HepG2 (cell line): ENCODE measurements at regions not wholly inside any gene's neighbourhood (a gene's known extent, or its start where the extent isn't known, plus 50 kb on each side); places are given as distances from the start of the nearest gene placed in this dataset.

Experiments used
- ATAD3A ChIP-seq: sonication (generic); formaldehyde crosslinking; IDR thresholded peaks from 2 replicates; pipeline ENCODE4 v1.4.0; 2020; ENCODE audit warnings: missing genetic modification reagents
- BCLAF1 ChIP-seq: fragments of 450-650 bp; IDR thresholded peaks from 2 replicates; pipeline ENCODE4 v1.6.1; 2017; ENCODE audit warnings: mild to moderate bottlenecking
- DMAP1 ChIP-seq: IDR thresholded peaks from 2 replicates; pipeline ENCODE4 v1.6.1; 2016
- ELF3 ChIP-seq: IDR thresholded peaks from 2 replicates; pipeline ENCODE4 v1.6.1; 2016; ENCODE audit warnings: missing genetic modification reagents, missing compliant biosample characterization
- ELF4 ChIP-seq: sonication (generic); formaldehyde crosslinking; IDR thresholded peaks from 2 replicates; pipeline ENCODE4 v1.5.0; 2020; ENCODE audit warnings: missing genetic modification reagents, mild to moderate bottlenecking, moderate library complexity, borderline replicate concordance
- GMEB1 ChIP-seq: sonication (generic); formaldehyde crosslinking; IDR thresholded peaks from 2 replicates; pipeline ENCODE4 v1.5.1; 2020; ENCODE audit warnings: missing genetic modification reagents, mild to moderate bottlenecking, borderline replicate concordance
- GPBP1L1 ChIP-seq: sonication (generic); formaldehyde crosslinking; IDR thresholded peaks from 2 replicates; pipeline ENCODE4 v1.5.0; 2020; ENCODE audit warnings: mild to moderate bottlenecking, missing genetic modification reagents
- HDAC6 ChIP-seq: fragments of 200-600 bp; sonication (generic); IDR thresholded peaks from 2 replicates; pipeline ENCODE4 v1.7.0; 2017; ENCODE audit warnings: mild to moderate bottlenecking, antibody characterized with exemption, low read length, low read depth
- HNF4A ChIP-seq: sonication (generic); formaldehyde crosslinking; IDR thresholded peaks from 2 replicates; pipeline ENCODE4 v1.4.0; 2020; ENCODE audit warnings: missing genetic modification reagents
- HNRNPK ChIP-seq: fragments of 200-400 bp; formaldehyde crosslinking; IDR thresholded peaks from 2 replicates; pipeline ENCODE4 v1.6.1; 2018; ENCODE audit warnings: low read length, low read depth, moderate library complexity, mild to moderate bottlenecking; ENCODE audit not compliant: poor library complexity, severe bottlenecking
- HOXA7 ChIP-seq: sonication (generic); formaldehyde crosslinking; IDR thresholded peaks from 2 replicates; pipeline ENCODE4 v1.8.1; 2022; ENCODE audit warnings: mild to moderate bottlenecking, missing genetic modification reagents, moderate library complexity
- KLF6 ChIP-seq: IDR thresholded peaks from 2 replicates; pipeline ENCODE4 v1.8.0; 2016; ENCODE audit warnings: missing biosample characterization, missing genetic modification reagents
- LCORL ChIP-seq, 2 experiments: fragments of 450-650 bp in 1 of 2; sonication (generic) in 1 of 2; formaldehyde crosslinking in 1 of 2; IDR thresholded peaks; 2 replicates each; pipeline versions ENCODE4 v1.5.0 to v1.6.1; 2017 to 2020; ENCODE audit warnings: antibody characterized with exemption in 1 of 2, missing genetic modification reagents in 1 of 2
- MEIS2 ChIP-seq: sonication (generic); formaldehyde crosslinking; IDR thresholded peaks from 2 replicates; pipeline ENCODE4 v1.9.0; 2021; ENCODE audit warnings: mild to moderate bottlenecking, missing genetic modification reagents
- NCOA1 ChIP-seq: sonication (generic); formaldehyde crosslinking; IDR thresholded peaks from 2 replicates; pipeline ENCODE4 v1.9.0; 2021; ENCODE audit warnings: missing genetic modification reagents
- NFIB ChIP-seq: sonication (generic); formaldehyde crosslinking; IDR thresholded peaks from 2 replicates; pipeline ENCODE4 v1.9.0; 2021; ENCODE audit warnings: missing genetic modification reagents, mild to moderate bottlenecking, borderline replicate concordance
- RFX5 ChIP-seq: IDR thresholded peaks from 2 replicates; pipeline ENCODE4 v1.6.1; 2011; ENCODE audit warnings: low read depth, low read length, improper control_type of control experiment
- ZMYM4 ChIP-seq: sonication (generic); formaldehyde crosslinking; IDR thresholded peaks from 2 replicates; pipeline ENCODE4 v1.8.1; 2023; ENCODE audit warnings: mild to moderate bottlenecking, missing genetic modification reagents
- ZNF160 ChIP-seq: sonication (generic); formaldehyde crosslinking; IDR thresholded peaks from 2 replicates; pipeline ENCODE4 v1.8.0; 2022; ENCODE audit warnings: mild to moderate bottlenecking, inconsistent platforms, missing genetic modification reagents
- ZNF253 ChIP-seq: sonication (generic); formaldehyde crosslinking; IDR thresholded peaks from 2 replicates; pipeline ENCODE4 v1.8.0; 2022; ENCODE audit warnings: mild to moderate bottlenecking, missing genetic modification reagents, borderline replicate concordance
- ZNF256 ChIP-seq: sonication (generic); formaldehyde crosslinking; conservative IDR thresholded peaks from 2 replicates; pipeline ENCODE4 v1.4.0; 2020; ENCODE audit warnings: missing genetic modification reagents
- ZNF292 ChIP-seq: sonication (generic); formaldehyde crosslinking; IDR thresholded peaks from 2 replicates; pipeline ENCODE4 v1.8.1; 2022; ENCODE audit warnings: mild to moderate bottlenecking, low read depth, missing genetic modification reagents, borderline replicate concordance
- ZNF30 ChIP-seq: sonication (generic); formaldehyde crosslinking; IDR thresholded peaks from 2 replicates; pipeline ENCODE4 v1.5.0; 2020; ENCODE audit warnings: mild to moderate bottlenecking, missing genetic modification reagents
- ZNF333 ChIP-seq: sonication (generic); formaldehyde crosslinking; IDR thresholded peaks from 2 replicates; pipeline ENCODE4 v1.4.0; 2020; ENCODE audit warnings: mild to moderate bottlenecking, missing genetic modification reagents, borderline replicate concordance
- ZNF605 ChIP-seq: sonication (generic); formaldehyde crosslinking; IDR thresholded peaks from 2 replicates; pipeline ENCODE4 v1.8.0; 2022; ENCODE audit warnings: mild to moderate bottlenecking, missing genetic modification reagents
- ZNF713 ChIP-seq: sonication (generic); formaldehyde crosslinking; IDR thresholded peaks from 2 replicates; pipeline ENCODE4 v1.4.0; 2020; ENCODE audit warnings: mild to moderate bottlenecking, missing genetic modification reagents

- TF ChIP-seq LCORL (IDR thresholded peaks at IDR 0.05) (peak; percentile 97), LCORL (CRISPR knock-in tag; IDR thresholded peaks at IDR 0.05) (peak; percentile 100), ATAD3A (CRISPR knock-in tag) (no peak), ZNF605 (CRISPR knock-in tag) (peak; percentile 85), GPBP1L1 (CRISPR knock-in tag) (no peak), ZNF30 (no peak), ZNF713 (CRISPR knock-in tag) (no peak), ZNF333 (no peak), ELF4 (no peak), ELF3 (CRISPR knock-in tag) (peak; percentile 76; the same call in 1 of the 2 replicates), HNF4A (peak; percentile 96), KLF6 (CRISPR knock-in tag) (no peak; the same call in 1 of the 2 replicates), RFX5 (no peak), ZNF256 (CRISPR knock-in tag) (no peak), BCLAF1 (no peak), MEIS2 (CRISPR knock-in tag) (peak; percentile 81; the same call in 1 of the 2 replicates), DMAP1 (CRISPR knock-in tag) (peak; percentile 86), HOXA7 (CRISPR knock-in tag) (no peak), ZNF160 (no peak), GMEB1 (CRISPR knock-in tag) (peak; percentile 62; the same call in 1 of the 2 replicates), ZMYM4 (CRISPR knock-in tag) (peak; percentile 98), ZNF253 (CRISPR knock-in tag) (no peak), HNRNPK (no peak), HDAC6 (no peak), ZNF292 (CRISPR knock-in tag) (peak; percentile 88; the same call in 1 of the 2 replicates), NCOA1 (CRISPR knock-in tag) (no peak), NFIB (CRISPR knock-in tag) (no peak)
Measured at GRCh38 chr13:50244713-50245574, 229.7 kb downstream of the KCNRG start (continued).
